GM12878 (cell line): ENCODE measurements at regions not wholly inside any gene's neighbourhood (a gene's known extent, or its start where the extent isn't known, plus 50 kb on each side); places are given as distances from the start of the nearest gene placed in this dataset.

Source experiments
- ATAC-seq: fragments of 200-7000 bp; cut with Tn5 transposase; 3 replicates; pipeline ENCODE4 v1.9.1; 2020; ENCODE audit warnings: mild to moderate bottlenecking, moderate library complexity
- BruUV-seq: library from RNA; stranded (reverse); fragments of 400-500 nt; replicated peaks from 2 replicates; lab custom pipeline; 2021; lab: Mats Ljungman, UMichigan
- CTCF ChIA-PET: fragments of 300-600 bp; sonication (Branson Sonifier 250); formaldehyde crosslinking; extraction: SDS; loops from one replicate; lab custom pipeline; 2021; ENCODE audit warnings: inconsistent platforms; lab: Yijun Ruan, JAX
- POLR2A ChIA-PET: fragments of 350-600 bp; formaldehyde crosslinking; extraction: SDS; loops from one replicate; lab custom pipeline; 2021; ENCODE audit warnings: inconsistent platforms; lab: Charles Lee
- RAD21 ChIA-PET: fragments of 300-600 bp; sonication (Branson Sonifier 250); formaldehyde crosslinking; loops from one replicate; lab custom pipeline; 2023; ENCODE audit warnings: antibody characterized with exemption; ENCODE audit not compliant: unreplicated experiment; lab: Charles Lee
- SMC1A ChIA-PET: fragments of 300-600 bp; sonication (Branson Sonifier 250); formaldehyde crosslinking; loops from one replicate; lab custom pipeline; 2023; ENCODE audit not compliant: unreplicated experiment, uncharacterized antibody; lab: Charles Lee
- DNase-seq: peaks from one replicate; pipeline ENCODE4 v3.0.0-alpha.2; 2011; ENCODE audit warnings: low read depth, low spot score
- FAIRE-seq: peaks from 3 replicates; lab custom pipeline; 2011; peaks lifted over from hg19 to GRCh38; lab: Jason Lieb, UNC
- H2AFZ ChIP-seq: 2 replicates; pipeline ENCODE4 v1.6.0; 2011; ENCODE audit warnings: low read depth, low read length, control low read depth; ENCODE audit not compliant: control insufficient read depth
- H3K27ac ChIP-seq: 2 replicates; pipeline ENCODE4 v1.5.1; 2011; ENCODE audit warnings: control low read depth; ENCODE audit not compliant: control insufficient read depth, insufficient read depth
- H3K27me3 ChIP-seq, 2 experiments: replicated peaks in 1 of 2; 2 replicates each; pipeline versions ENCODE4 v1.6.0 to v1.6.1; 2011; ENCODE audit warnings: low read length in 1 of 2; ENCODE audit not compliant: control insufficient read depth in 2 of 2, insufficient read depth in 2 of 2
- H3K36me3 ChIP-seq, 2 experiments: 2 replicates each; pipeline ENCODE4 v1.5.1; 2011; ENCODE audit warnings: low read length in 1 of 2; ENCODE audit not compliant: control insufficient read depth in 2 of 2, insufficient read depth in 2 of 2
- H3K4me1 ChIP-seq: 2 replicates; pipeline ENCODE4 v1.6.1; 2011; ENCODE audit warnings: mild to moderate bottlenecking, low read length, moderate library complexity, mixed read lengths; ENCODE audit not compliant: control insufficient read depth, insufficient read depth
- H3K4me2 ChIP-seq: 2 replicates; pipeline ENCODE4 v1.6.0; 2011; ENCODE audit warnings: control low read depth; ENCODE audit not compliant: control insufficient read depth, insufficient read depth
- H3K4me3 ChIP-seq: fragments of 200-600 bp; sonication (generic); 2 replicates; pipeline ENCODE4 v1.5.1; 2016
- H3K79me2 ChIP-seq: 2 replicates; pipeline ENCODE4 v1.6.0; 2011; ENCODE audit warnings: low read length; ENCODE audit not compliant: control insufficient read depth, insufficient read depth
- H3K9ac ChIP-seq: 2 replicates; pipeline ENCODE4 v1.8.0; 2011; ENCODE audit warnings: low read length, control low read depth, mixed read lengths; ENCODE audit not compliant: control insufficient read depth, insufficient read depth
- H3K9me3 ChIP-seq: replicated peaks from 3 replicates; pipeline ENCODE4 v1.5.1; 2011; ENCODE audit warnings: mild to moderate bottlenecking, low read length; ENCODE audit not compliant: control insufficient read depth, insufficient read depth
- H4K20me1 ChIP-seq: 2 replicates; pipeline ENCODE4 v1.6.0; 2011; ENCODE audit not compliant: control insufficient read depth, insufficient read depth
- PML ChIP-seq: IDR thresholded peaks from 2 replicates; pipeline ENCODE4 v1.6.1; 2012; ENCODE audit warnings: low read length, inconsistent platforms
- WGBS: methylation state at CpG from one replicate; pipeline ENCODE4 v1.1.6; 2016; ENCODE audit warnings: low lambda C conversion rate; ENCODE audit not compliant: insufficient replicate concordance, insufficient coverage; ENCODE audit errors: missing lambda C conversion rate; 5-methylcytosine and 5-hydroxymethylcytosine counted together
- in situ Hi-C: fragments of 300-500 bp; cut with MboI; formaldehyde crosslinking; loops from 9 replicates; pipeline ENCODE4 v1.14.3; 2018; ENCODE audit warnings: mixed read lengths
- intact Hi-C: fragments of 100-400 bp; cut with micrococcal nuclease; formaldehyde crosslinking; loops from one replicate; pipeline ENCODE4 v1.14.2; 2022; ENCODE audit not compliant: unreplicated experiment
- TF ChIP-seq, protein P1 (sequence below): fragments of 450-650 bp; IDR thresholded peaks from 2 replicates; pipeline ENCODE4 v1.6.1; 2016; ENCODE audit warnings: mild to moderate bottlenecking, moderate library complexity, borderline replicate concordance
- TF ChIP-seq, protein P2 (sequence below): fragments of 450-650 bp; IDR thresholded peaks from 2 replicates; pipeline ENCODE4 v1.6.1; 2017; ENCODE audit warnings: mild to moderate bottlenecking, moderate library complexity

- TF ChIP-seq, protein P1, sequence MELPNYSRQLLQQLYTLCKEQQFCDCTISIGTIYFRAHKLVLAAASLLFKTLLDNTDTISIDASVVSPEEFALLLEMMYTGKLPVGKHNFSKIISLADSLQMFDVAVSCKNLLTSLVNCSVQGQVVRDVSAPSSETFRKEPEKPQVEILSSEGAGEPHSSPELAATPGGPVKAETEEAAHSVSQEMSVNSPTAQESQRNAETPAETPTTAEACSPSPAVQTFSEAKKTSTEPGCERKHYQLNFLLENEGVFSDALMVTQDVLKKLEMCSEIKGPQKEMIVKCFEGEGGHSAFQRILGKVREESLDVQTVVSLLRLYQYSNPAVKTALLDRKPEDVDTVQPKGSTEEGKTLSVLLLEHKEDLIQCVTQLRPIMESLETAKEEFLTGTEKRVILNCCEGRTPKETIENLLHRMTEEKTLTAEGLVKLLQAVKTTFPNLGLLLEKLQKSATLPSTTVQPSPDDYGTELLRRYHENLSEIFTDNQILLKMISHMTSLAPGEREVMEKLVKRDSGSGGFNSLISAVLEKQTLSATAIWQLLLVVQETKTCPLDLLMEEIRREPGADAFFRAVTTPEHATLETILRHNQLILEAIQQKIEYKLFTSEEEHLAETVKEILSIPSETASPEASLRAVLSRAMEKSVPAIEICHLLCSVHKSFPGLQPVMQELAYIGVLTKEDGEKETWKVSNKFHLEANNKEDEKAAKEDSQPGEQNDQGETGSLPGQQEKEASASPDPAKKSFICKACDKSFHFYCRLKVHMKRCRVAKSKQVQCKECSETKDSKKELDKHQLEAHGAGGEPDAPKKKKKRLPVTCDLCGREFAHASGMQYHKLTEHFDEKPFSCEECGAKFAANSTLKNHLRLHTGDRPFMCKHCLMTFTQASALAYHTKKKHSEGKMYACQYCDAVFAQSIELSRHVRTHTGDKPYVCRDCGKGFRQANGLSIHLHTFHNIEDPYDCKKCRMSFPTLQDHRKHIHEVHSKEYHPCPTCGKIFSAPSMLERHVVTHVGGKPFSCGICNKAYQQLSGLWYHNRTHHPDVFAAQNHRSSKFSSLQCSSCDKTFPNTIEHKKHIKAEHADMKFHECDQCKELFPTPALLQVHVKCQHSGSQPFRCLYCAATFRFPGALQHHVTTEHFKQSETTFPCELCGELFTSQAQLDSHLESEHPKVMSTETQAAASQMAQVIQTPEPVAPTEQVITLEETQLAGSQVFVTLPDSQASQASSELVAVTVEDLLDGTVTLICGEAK, result no peak
Observed at GRCh38 chr15:85874236-85874635, 79.5 kb upstream of the KLHL25 start (continued).

DNA sequence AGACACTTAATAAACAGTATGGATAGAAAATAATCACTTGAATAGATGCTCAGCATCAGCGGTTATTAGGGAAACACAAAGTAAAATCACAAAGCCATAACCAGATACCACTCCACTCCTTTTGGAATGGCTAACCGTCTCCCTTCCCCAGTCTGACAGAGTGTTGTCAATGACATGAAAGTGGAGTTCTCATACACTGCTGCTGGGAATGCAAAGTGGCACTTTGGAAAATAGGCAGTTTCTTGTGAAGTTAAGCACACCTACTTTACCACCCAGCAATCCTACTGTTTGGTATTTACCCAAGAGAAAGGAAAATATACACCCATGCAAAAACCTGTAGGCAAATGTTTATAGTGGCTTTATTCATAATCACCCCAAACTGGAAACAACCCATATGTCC is 81.0 kb upstream of the KLHL25 start:
- Histone ChIP-seq H3K9ac (no peak overlapping the region), H3K36me3 (no peaks in the 10 kb centered on the region), H4K20me1 (no peaks in the 10 kb centered on the region), H3K27me3 (peaks cover 0 to 5% of the 10 kb centered on the region in 2 experiments; a peak in 2 of 4 replicates), H3K9me3 (no peaks in the 10 kb centered on the region), H3K4me2 (no peak overlapping the region), H3K79me2 (no peaks in the 10 kb centered on the region), H3K4me1 (no peaks in the 10 kb centered on the region), H3K27ac (no peak overlapping the region), H2AFZ (no peak overlapping the region), H3K4me3 (no peak overlapping the region)
- ATAC-seq (no peak), DNase-seq (no peak), FAIRE-seq (no peak)
- ChIA-PET POLR2A (no interaction called here), SMC1A (no interaction called here), CTCF (no interaction called here), RAD21 (no interaction called here)
- 21% methylated on average over 2 of the region's 2 CpGs for WGBS
- in situ Hi-C loops, result no loop called here
- no peak for TF ChIP-seq PML
- TF ChIP-seq, protein P2, sequence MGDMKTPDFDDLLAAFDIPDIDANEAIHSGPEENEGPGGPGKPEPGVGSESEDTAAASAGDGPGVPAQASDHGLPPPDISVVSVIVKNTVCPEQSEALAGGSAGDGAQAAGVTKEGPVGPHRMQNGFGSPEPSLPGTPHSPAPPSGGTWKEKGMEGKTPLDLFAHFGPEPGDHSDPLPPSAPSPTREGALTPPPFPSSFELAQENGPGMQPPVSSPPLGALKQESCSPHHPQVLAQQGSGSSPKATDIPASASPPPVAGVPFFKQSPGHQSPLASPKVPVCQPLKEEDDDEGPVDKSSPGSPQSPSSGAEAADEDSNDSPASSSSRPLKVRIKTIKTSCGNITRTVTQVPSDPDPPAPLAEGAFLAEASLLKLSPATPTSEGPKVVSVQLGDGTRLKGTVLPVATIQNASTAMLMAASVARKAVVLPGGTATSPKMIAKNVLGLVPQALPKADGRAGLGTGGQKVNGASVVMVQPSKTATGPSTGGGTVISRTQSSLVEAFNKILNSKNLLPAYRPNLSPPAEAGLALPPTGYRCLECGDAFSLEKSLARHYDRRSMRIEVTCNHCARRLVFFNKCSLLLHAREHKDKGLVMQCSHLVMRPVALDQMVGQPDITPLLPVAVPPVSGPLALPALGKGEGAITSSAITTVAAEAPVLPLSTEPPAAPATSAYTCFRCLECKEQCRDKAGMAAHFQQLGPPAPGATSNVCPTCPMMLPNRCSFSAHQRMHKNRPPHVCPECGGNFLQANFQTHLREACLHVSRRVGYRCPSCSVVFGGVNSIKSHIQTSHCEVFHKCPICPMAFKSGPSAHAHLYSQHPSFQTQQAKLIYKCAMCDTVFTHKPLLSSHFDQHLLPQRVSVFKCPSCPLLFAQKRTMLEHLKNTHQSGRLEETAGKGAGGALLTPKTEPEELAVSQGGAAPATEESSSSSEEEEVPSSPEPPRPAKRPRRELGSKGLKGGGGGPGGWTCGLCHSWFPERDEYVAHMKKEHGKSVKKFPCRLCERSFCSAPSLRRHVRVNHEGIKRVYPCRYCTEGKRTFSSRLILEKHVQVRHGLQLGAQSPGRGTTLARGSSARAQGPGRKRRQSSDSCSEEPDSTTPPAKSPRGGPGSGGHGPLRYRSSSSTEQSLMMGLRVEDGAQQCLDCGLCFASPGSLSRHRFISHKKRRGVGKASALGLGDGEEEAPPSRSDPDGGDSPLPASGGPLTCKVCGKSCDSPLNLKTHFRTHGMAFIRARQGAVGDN, result no peak
- no TSS peak for BruUV-seq
- intact Hi-C loops, result no loop called here
